ENCODE measurements at regions not wholly inside any gene's neighbourhood (a gene's known extent, or its start where the extent isn't known, plus 50 kb on each side); places are given as distances from the start of the nearest gene placed in this dataset.

DNA sequence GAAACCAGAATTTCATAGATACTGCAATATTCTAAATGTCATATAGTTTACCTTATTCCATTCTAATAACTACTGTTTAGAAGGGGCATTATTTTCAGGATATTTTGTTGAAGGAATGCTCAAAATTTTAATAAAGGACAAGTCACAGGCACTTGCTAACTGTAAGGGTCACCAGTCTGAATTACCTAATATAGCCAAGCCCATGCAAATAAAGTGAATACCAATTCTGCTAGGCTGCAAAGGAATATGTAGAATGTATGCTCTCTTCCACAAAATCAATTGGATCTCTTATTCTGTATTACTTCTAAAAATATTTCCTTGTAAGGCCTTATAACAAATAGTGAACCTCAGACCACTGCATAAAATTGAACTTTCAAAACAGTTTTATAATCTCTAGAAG lies 52.3 kb upstream of the FAT4 start:
- H3K27ac ChIP-seq: no peak overlapping the region
- TF ChIP-seq, protein P1, sequence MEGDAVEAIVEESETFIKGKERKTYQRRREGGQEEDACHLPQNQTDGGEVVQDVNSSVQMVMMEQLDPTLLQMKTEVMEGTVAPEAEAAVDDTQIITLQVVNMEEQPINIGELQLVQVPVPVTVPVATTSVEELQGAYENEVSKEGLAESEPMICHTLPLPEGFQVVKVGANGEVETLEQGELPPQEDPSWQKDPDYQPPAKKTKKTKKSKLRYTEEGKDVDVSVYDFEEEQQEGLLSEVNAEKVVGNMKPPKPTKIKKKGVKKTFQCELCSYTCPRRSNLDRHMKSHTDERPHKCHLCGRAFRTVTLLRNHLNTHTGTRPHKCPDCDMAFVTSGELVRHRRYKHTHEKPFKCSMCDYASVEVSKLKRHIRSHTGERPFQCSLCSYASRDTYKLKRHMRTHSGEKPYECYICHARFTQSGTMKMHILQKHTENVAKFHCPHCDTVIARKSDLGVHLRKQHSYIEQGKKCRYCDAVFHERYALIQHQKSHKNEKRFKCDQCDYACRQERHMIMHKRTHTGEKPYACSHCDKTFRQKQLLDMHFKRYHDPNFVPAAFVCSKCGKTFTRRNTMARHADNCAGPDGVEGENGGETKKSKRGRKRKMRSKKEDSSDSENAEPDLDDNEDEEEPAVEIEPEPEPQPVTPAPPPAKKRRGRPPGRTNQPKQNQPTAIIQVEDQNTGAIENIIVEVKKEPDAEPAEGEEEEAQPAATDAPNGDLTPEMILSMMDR (IDR thresholded peaks at IDR 0.05): no peak
- TF ChIP-seq ZFX (IDR thresholded peaks at IDR 0.05; ENCODE audit: borderline replicate concordance): no peak

DNA sequence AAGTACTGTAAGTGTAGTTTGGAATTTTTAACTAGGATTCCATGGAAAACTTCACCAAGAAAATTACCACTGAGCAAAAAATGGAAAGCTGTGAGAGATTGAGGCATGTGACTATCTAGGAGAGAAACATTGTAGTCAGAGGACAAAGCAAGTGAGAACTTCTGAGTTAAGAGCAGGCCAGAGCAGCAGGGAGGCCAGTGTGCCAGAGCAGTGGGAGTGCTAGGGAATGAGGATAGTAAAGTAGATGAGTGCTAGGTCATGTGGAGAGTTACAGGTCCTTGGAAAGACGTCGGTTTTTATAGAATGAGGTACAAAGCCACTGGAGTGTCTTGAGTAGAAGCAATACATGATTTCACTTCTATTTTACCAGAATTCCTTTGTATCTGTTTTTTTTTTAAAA lies 52.7 kb upstream of the FAT4 start:
- TF ChIP-seq ZFX (IDR thresholded peaks at IDR 0.05; ENCODE audit: borderline replicate concordance): no peak
- TF ChIP-seq, protein P1 (IDR thresholded peaks at IDR 0.05): no peak
- H3K27ac ChIP-seq: no peak overlapping the region

GRCh38 chr4:125254106-125254505 lies 60.6 kb upstream of the FAT4 start:
- no peak overlapping the region for H3K27ac ChIP-seq
- TF ChIP-seq, protein P1 (IDR thresholded peaks at IDR 0.05): no peak
- no peak for TF ChIP-seq ZFX (IDR thresholded peaks at IDR 0.05; ENCODE audit: borderline replicate concordance)

DNA sequence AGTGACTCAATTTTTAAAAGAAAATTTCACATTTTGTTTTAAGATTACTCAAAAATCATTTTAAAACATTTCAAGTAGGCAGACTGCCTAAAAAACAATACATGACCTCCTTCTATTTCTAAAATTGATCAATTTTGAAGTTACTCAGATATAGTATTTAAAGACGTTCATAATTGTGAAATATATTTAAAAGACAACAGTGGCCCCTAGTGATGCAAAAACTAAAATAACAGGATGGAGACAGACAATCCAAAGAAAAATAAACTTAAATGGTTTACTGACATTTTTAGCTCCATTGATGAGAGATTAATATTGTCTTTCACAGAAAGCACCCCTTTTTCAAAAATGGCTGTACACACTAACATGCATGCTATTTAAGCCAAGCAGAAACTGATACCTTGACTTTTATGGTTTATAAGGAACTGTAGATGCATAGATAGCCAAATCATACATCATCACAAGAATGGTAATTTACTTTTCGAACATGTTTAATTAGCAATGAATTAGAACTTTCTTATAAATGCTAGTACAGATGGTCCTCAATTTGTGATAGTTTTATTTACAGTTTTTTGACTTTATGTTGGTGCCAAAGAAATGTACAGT lies 69.8 kb upstream of the FAT4 start:
- no peak overlapping the region for H3K27ac ChIP-seq
- no peak for TF ChIP-seq ZFX (IDR thresholded peaks at IDR 0.05; ENCODE audit: borderline replicate concordance)
- TF ChIP-seq, protein P1 (IDR thresholded peaks at IDR 0.05): peak; percentile 48

GRCh38 chr4:125243789-125244397 lies 70.9 kb upstream of the FAT4 start:
- no peak overlapping the region for H3K27ac ChIP-seq
- TF ChIP-seq ZFX (IDR thresholded peaks at IDR 0.05; ENCODE audit: borderline replicate concordance): no peak
- TF ChIP-seq, protein P1 (IDR thresholded peaks at IDR 0.05): no peak

GRCh38 chr4:125235971-125236370 lies 78.8 kb upstream of the FAT4 start:
- TF ChIP-seq, protein P1 (IDR thresholded peaks at IDR 0.05): no peak
- no peak for TF ChIP-seq ZFX (IDR thresholded peaks at IDR 0.05; ENCODE audit: borderline replicate concordance)
- no peak overlapping the region for H3K27ac ChIP-seq

DNA sequence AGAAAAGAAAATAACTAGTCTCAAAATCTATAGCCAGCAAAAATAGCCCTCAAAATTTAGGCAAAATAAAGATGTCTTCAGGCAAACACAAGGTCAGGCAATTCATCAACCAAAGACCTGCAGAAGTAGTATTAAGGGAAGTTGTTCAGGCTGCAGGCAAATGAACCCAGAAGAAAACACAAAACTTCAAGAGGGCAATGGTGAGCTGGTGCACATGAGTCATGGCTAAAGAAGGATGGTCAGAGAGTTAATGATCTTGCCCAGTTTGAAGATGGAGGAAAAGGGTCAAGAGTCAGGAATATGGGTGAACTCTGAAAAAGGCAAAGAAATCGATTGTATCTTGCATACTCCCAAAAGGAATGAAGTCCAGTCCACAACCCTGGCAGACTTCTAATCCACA lies 83.1 kb upstream of the FAT4 start:
- H3K27ac ChIP-seq: no peak overlapping the region
- TF ChIP-seq ZFX (IDR thresholded peaks at IDR 0.05; ENCODE audit: borderline replicate concordance): no peak
- TF ChIP-seq, protein P1 (IDR thresholded peaks at IDR 0.05): no peak
